IPS DF 19.7 (cell line): ENCODE measurements at regions not wholly inside any gene's neighbourhood (a gene's known extent, or its start where the extent isn't known, plus 50 kb on each side); places are given as distances from the start of the nearest gene placed in this dataset.

Experiments
- DNase-seq: peaks from one replicate; pipeline ENCODE4 v3.0.0-alpha.2; 2013; ENCODE audit warnings: low read depth, low spot score

DNA sequence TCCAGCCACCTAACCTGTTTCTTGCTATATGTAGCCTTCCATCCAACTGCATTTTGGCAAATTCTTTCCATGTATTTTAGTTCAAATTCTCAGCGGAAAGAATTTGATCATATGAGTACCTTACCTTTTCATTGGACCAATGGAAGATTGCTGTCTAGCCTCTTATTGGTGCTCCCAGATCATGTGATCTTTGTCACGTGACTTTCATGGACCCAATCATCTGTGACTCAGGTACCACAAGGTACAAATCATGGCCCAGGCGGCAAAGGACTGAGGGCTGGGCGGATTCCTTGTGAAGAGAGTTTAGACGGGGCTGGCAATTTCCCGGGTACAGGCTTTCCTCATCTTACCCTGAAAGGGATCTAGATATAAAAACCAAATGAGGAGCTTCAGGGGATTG lies 85.9 kb upstream of the TBX20 start:
- no peak for DNase-seq

DNA sequence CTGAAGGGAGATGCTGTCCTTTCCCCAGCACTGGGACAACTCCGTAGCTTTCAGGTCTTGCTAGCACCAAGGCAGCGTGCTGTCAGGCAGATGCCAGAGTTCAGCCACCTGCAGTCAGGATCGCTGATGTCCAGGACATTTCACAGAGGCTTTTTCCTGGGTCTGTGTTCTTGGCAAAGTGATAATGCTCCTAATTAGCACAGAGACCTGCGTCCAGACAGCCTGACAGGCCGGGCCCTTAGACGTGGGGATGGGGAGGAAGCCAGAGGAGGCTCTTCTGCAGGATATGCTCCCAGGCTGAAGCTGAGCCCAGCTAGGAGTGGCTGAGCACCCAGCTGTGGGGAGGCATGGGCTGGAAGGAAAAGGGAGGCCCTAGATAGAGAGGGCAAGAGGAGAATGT lies 82.5 kb upstream of the TBX20 start:
- DNase-seq = no peak

DNA sequence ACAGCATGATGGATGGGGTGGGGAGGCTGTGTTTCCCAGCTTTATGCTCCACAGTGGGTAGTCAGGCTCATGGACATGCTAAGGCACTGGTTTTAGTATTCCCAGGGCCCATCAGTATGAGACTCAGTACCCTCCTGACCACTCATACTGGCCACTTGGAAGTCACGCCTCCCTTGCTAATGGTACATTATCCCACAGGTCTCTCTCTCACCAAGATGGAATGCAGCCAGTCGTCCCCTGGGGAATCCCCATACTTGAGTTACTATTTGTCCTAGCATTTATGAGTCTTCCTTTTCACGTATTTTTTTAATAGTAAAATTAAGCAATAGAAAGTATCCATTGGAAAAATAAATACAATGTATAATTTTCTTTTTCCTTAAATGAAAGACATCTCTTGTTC lies 80.6 kb upstream of the TBX20 start:
- DNase-seq = no peak

DNA sequence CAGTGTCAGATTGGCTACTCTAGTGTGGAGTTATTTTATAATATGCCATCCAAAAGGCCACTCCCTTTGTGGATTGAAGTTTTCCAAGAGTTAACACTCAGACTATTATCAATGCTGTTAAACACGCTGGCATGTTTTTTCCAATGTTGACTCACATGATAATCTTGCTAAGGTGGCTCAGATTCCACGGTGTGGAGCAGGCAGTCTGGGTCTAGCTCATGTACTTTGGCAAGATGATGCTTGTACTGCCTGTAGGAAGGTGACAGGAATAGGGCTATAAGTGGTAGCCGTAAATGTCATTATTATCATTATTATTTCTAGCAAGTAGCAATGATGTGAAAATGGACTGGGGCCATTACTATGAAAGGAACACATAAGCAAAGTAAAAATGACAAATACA lies 79.4 kb upstream of the TBX20 start:
- DNase-seq = no peak

DNA sequence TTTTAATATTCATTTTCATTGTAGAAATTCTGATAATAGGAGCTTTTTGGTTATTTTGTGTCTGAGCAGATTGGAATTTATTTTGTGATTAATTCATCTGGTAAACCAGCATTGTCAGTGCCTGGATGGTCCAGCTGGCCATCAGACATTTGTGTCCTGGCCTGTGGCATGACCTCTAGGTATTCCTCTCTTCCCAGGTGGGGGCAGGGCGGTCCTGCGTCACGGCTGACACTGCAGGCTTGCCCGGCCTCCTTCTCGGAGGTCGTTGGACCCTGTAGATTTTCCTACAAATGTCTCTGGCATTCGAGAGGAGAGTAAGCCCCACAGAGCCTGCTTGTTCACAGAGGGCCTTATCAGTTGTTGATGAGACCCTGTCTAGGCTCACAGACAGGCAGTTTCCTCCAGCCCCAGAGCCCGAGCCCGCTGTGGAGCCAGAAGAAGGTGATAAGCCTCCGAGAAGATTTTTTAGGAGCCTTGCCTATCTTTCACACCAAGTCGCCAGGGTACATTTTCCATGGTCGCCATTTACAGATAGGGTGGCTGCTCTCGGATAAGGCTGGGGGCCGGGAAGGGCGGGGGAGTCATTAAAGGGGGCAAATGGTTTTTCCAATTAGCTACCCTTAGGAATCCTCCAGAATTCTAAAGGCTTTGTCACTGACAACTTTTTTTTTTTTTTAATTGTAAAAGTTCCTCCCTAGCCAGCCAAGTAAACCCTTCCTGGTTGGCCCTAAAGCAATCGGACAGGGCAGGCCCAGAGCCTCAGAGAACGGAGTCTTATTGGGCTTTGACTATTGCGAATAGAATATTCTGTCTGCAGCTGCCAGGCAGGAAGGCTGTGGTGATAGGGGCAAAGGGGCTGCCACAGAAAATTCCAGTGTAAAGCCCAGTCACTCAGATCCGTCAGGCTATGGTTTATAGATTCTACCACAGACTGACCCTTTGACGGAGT lies 78.1 kb upstream of the TBX20 start:
- DNase-seq = no peak

DNA sequence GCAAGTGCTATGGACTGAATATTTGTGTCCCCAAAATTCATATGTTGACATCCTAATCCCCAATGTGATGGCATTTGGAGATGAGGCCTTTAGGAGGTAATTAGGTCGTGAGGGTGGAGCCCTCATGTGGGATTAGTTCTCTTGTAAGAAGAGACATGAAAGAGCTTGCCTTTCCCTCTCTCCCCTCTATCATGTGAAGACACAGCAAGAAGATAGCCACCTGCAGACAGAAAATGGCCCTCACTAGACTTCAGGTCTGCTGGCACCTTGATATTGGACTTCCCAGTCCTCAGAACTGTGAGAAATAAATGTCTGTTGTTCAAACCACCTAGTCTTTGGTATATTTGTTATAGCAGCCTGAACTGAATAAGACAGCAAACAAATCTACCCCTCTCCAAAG lies 75.1 kb upstream of the TBX20 start:
- no peak for DNase-seq

DNA sequence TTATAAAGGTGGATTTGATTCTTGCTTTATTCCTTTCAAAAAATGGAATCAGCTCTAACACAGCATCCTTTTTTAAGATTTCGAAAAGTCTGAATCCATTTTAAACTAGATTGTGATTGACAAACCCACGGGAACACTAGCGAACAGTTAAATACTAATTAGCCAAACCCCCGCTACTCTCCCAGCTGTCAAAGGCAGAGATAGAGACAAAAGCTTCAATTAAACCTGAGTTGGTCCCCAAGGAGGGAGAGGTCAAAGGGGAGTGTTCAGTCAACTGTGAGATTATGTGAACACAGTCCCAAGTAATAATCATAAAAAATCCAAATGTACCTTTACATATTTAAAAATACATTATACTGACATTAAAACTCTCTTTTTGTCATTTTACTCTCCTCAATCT lies 65.7 kb upstream of the TBX20 start:
- DNase-seq = no peak

DNA sequence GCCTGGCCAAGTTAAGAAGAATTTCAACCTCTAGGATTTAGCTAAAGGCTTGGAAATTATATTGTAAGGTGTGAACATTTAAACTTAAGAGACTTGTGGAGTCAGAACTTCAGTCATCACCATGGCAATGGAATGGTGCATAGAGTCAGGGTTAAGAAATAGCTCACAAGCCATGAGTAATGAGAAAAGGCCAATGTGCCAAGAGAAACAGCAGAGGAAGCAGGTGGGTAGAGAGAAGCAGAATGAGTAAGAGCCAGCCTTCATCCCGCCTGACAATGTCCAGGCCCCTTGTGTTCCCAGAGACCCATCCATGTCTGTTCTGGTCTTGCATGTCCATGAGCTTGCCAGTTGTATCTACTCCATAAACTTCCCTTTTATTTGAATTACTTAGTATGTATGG lies 62.6 kb upstream of the TBX20 start:
- DNase-seq = no peak

DNA sequence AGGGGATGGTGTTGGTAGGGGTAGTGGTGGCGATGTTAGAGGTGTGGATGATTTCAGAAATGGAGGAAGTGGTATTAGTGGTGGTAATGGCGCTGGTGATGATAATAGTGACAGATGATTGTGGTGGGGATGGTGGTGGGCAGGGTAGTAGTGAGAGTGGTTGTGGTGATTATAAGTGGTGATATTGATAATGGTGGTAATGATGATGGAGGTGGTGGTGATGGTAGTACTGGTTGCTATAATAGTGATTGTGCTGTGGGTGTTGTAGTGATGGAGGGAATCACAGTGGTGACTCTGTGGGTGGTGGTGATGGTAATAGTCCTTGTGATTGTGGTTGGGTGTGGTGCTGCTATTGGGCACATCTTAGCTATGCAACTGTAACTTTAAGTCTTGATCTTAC lies 61.6 kb upstream of the TBX20 start:
- DNase-seq = no peak

DNA sequence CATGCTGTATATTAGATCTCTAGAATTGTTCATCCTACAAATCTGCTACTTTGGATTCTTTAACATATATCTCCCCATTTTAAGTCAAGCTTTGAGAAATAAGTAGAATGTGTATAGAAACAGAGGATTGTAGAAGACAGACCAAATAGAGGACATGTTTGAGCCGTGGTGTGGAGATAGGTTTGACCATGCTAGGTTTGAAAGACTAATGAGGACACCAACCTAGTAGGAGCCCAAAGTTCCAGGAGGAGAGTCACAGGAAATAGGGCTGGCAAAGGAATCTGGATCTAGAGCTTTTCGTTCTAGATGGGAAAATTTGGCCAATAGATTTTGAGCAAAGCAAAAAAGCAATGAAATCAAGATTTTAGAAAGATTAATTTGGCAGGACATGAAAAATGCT lies 60.5 kb upstream of the TBX20 start:
- DNase-seq = no peak

DNA sequence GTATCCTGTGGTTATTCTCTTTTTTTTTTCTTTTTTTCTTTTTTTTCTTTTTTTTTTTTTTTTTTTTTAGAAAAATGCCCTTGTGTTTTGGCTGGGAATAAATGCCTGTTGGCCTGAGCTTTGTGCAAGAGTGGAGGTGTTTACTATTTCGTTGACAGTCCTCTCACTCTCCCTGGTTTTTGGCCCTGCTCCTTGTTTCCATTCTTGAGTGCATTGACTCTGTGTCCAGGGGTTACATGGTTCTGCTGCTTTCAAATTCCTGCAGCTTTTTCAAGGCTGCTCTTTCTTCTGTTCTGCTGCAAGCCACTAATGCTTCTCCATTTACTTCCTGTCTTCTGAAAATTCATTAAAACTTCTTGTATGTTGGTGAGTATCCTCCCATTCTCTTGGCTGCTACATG lies 59.7 kb upstream of the TBX20 start:
- DNase-seq = no peak
